Liver (tissue), 3 donors: ENCODE measurements at regions not wholly inside any gene's neighbourhood (a gene's known extent, or its start where the extent isn't known, plus 50 kb on each side); places are given as distances from the start of the nearest gene placed in this dataset.

Experiments used
- HNF4G ChIP-seq: IDR thresholded peaks from 2 replicates; pipeline ENCODE4 v1.6.1; 2016; ENCODE audit warnings: antibody characterized with exemption
- JUND ChIP-seq, 2 donors: IDR thresholded peaks; 2 replicates each; pipeline ENCODE4 v1.6.1; 2016; ENCODE audit warnings: antibody characterized with exemption in 2 of 2
- RAD21 ChIP-seq, 2 donors: IDR thresholded peaks; 2 replicates each; pipeline ENCODE4 v1.6.1; 2016; ENCODE audit warnings: antibody characterized with exemption in 2 of 2, mild to moderate bottlenecking in 2 of 2
- REST ChIP-seq: IDR thresholded peaks from 2 replicates; pipeline ENCODE4 v1.6.1; 2016; ENCODE audit warnings: antibody characterized with exemption, mild to moderate bottlenecking
- RXRA ChIP-seq, 2 donors: IDR thresholded peaks; 2 replicates each; pipeline ENCODE4 v1.6.1; 2017 to 2018; ENCODE audit warnings: antibody characterized with exemption in 2 of 2, mild to moderate bottlenecking in 1 of 2
- SP1 ChIP-seq: IDR thresholded peaks from 2 replicates; pipeline ENCODE4 v1.6.1; 2018; ENCODE audit warnings: antibody characterized with exemption, mild to moderate bottlenecking
- TAF1 ChIP-seq: conservative IDR thresholded peaks from 2 replicates; pipeline ENCODE4 v1.6.1; 2016; ENCODE audit warnings: antibody characterized with exemption, mild to moderate bottlenecking
- TF ChIP-seq, protein P1 (sequence below): fragments of 150-350 bp; IDR thresholded peaks from 2 replicates; pipeline ENCODE4 v1.5.1; 2017; ENCODE audit warnings: improper control_type of control experiment, low read depth, low read length; ENCODE audit not compliant: missing input control
- TF ChIP-seq, protein P2 (sequence below): IDR thresholded peaks from 2 replicates; pipeline ENCODE4 v1.6.1; 2016; ENCODE audit warnings: antibody characterized with exemption
- donor health status: healthy.
- donor health status: healthy.

GRCh38 chr6:11925805-11926204, 86.3 kb upstream of the HIVEP1 start:
- TF ChIP-seq TAF1 (no peak), JUND (IDR thresholded peaks at IDR 0.05) (no peak), REST (no peak), SP1 (no peak), HNF4G (no peak), RAD21 (IDR thresholded peaks at IDR 0.05) (no peak), RXRA (IDR thresholded peaks at IDR 0.05) (no peak)
- TF ChIP-seq, protein P1, sequence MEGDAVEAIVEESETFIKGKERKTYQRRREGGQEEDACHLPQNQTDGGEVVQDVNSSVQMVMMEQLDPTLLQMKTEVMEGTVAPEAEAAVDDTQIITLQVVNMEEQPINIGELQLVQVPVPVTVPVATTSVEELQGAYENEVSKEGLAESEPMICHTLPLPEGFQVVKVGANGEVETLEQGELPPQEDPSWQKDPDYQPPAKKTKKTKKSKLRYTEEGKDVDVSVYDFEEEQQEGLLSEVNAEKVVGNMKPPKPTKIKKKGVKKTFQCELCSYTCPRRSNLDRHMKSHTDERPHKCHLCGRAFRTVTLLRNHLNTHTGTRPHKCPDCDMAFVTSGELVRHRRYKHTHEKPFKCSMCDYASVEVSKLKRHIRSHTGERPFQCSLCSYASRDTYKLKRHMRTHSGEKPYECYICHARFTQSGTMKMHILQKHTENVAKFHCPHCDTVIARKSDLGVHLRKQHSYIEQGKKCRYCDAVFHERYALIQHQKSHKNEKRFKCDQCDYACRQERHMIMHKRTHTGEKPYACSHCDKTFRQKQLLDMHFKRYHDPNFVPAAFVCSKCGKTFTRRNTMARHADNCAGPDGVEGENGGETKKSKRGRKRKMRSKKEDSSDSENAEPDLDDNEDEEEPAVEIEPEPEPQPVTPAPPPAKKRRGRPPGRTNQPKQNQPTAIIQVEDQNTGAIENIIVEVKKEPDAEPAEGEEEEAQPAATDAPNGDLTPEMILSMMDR: no peak
- TF ChIP-seq, protein P2, sequence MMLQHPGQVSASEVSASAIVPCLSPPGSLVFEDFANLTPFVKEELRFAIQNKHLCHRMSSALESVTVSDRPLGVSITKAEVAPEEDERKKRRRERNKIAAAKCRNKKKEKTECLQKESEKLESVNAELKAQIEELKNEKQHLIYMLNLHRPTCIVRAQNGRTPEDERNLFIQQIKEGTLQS: no peak
